SJCRH30 (cell line): ENCODE measurements at regions not wholly inside any gene's neighbourhood (a gene's known extent, or its start where the extent isn't known, plus 50 kb on each side); places are given as distances from the start of the nearest gene placed in this dataset.

Experiments used
- DNase-seq, 2 experiments: peaks; one replicate each; pipeline ENCODE4 v3.0.0-alpha.2; 2015 to 2020
- H3K27ac ChIP-seq: fragments of 250-450 bp; sonication (Bioruptor Pico); 2 replicates; pipeline ENCODE4 v1.5.1; 2020; ENCODE audit warnings: mild to moderate bottlenecking, moderate library complexity
- H3K27me3 ChIP-seq: fragments of 250-450 bp; sonication (Bioruptor Pico); 2 replicates; pipeline ENCODE4 v1.5.1; 2020; ENCODE audit warnings: mild to moderate bottlenecking, moderate library complexity
- H3K36me3 ChIP-seq: fragments of 250-450 bp; sonication (Bioruptor Pico); 2 replicates; pipeline ENCODE4 v1.5.1; 2020; ENCODE audit warnings: mild to moderate bottlenecking, moderate library complexity
- H3K4me1 ChIP-seq: fragments of 250-450 bp; sonication (Bioruptor Pico); 2 replicates; pipeline ENCODE4 v1.5.1; 2020; ENCODE audit warnings: mild to moderate bottlenecking, moderate library complexity
- H3K4me3 ChIP-seq: fragments of 250-450 bp; sonication (Bioruptor Pico); 2 replicates; pipeline ENCODE4 v1.5.1; 2020; ENCODE audit warnings: mild to moderate bottlenecking, moderate library complexity
- H3K9me3 ChIP-seq: fragments of 250-450 bp; sonication (Bioruptor Pico); replicated peaks from 2 replicates; pipeline ENCODE4 v1.5.1; 2020; ENCODE audit warnings: mild to moderate bottlenecking, moderate library complexity

GRCh38 chr20:39292193-39292736, 330.1 kb downstream of the DHX35 start:
- DNase-seq = no peak
- Histone ChIP-seq H3K9me3 (no peaks in the 10 kb centered on the region), H3K36me3 (no peaks in the 10 kb centered on the region), H3K27me3 (0 out of 2 replicates have a peak, but pooled peaks cover 5% of the 10 kb centered on the region), H3K4me1 (no peaks in the 10 kb centered on the region), H3K4me3 (no peak overlapping the region), H3K27ac (no peak overlapping the region)

DNA sequence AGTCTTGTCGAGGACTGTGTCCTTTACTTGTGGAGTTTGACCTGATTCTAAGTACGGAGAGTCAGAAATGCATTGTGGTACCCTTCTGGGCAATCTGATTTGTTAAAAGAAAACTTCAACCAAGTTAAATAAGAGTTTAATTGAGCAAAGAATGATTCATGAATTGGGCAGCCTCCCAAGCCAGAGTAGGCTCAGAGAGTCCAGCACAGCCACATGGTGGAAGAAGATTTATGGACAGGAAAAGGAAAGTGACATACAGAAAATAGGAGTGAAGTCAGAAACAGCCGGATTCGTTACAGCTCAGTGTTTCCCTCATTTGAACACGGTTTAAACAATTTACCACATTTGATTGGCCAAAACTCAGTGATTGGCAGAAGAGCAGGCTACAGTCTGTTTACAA, 329.2 kb downstream of the DHX35 start:
- no peak overlapping the region for H3K4me3 ChIP-seq
- 0 out of 2 replicates have a peak, but pooled peaks cover 5% of the 10 kb centered on the region for H3K27me3 ChIP-seq
- H3K9me3 ChIP-seq = no peaks in the 10 kb centered on the region
- no peak overlapping the region for H3K27ac ChIP-seq
- no peaks in the 10 kb centered on the region for H3K36me3 ChIP-seq
- no peaks in the 10 kb centered on the region for H3K4me1 ChIP-seq
- no peak for DNase-seq

DNA sequence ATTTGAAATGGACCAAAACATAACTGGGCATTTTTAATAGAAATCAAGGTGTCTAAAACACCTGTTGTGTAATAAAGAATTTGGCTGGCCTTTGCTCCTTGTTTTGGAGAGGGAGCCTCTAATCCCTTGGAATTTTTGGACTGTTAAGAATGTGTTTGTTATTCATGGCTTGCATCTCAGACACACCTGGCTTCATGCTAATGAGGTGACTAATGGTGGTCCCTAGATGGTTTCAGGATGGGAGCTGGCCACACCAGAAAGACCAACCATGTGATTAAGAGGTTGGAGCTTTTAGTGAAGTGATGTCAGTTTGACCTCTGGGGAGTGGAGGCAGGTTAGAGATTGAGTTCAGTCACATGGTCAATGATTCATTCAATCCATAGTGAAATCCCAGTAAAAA, 328.4 kb downstream of the DHX35 start:
- Histone ChIP-seq H3K9me3 (no peaks in the 10 kb centered on the region), H3K27ac (no peak overlapping the region), H3K4me1 (no peaks in the 10 kb centered on the region), H3K4me3 (no peak overlapping the region), H3K27me3 (peaks cover 5% of the 10 kb centered on the region; the same call in 1 of the 2 replicates), H3K36me3 (no peaks in the 10 kb centered on the region)
- DNase-seq = no peak

- no peak overlapping the region for H3K4me3 ChIP-seq
- H3K4me1 ChIP-seq = no peaks in the 10 kb centered on the region
- H3K36me3 ChIP-seq = no peaks in the 10 kb centered on the region
- no peak overlapping the region for H3K27ac ChIP-seq
- no peak for DNase-seq
- H3K9me3 ChIP-seq = no peaks in the 10 kb centered on the region
- H3K27me3 ChIP-seq = peaks cover 5% of the 10 kb centered on the region; the same call in 1 of the 2 replicates
Measured at GRCh38 chr20:39289831-39290230, 327.7 kb downstream of the DHX35 start.

DNA sequence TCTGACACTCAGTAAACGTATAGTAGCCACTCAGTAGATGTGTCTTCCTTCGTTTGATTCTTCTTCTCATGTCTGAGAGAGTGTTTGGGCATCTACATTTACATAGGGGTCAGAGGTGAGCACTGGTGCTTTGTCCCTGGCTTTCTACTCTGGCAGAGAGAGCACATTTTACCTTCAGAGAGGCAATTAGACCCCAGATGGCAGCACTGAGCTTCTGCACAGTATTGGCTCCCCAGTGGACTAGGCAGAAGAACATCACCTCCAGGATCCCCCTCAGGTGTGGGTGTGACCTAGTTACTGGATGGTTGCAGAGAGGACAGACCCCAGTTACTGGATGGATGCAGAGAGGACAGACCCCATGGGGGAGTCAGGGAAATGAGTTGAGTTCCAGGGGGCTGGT, 327.2 kb downstream of the DHX35 start:
- H3K27ac ChIP-seq = no peak overlapping the region
- no peaks in the 10 kb centered on the region for H3K36me3 ChIP-seq
- H3K27me3 ChIP-seq = peaks cover 5% of the 10 kb centered on the region; the same call in 1 of the 2 replicates
- H3K9me3 ChIP-seq = no peaks in the 10 kb centered on the region
- H3K4me3 ChIP-seq = no peak overlapping the region
- no peaks in the 10 kb centered on the region for H3K4me1 ChIP-seq
- peak in 1 of 2 experiments; percentile 30 for DNase-seq

GRCh38 chr20:39283464-39283863, 321.3 kb downstream of the DHX35 start:
- DNase-seq = no peak
- Histone ChIP-seq H3K27me3 (no peaks in the 10 kb centered on the region; the same call in none of the 2 replicates), H3K36me3 (no peaks in the 10 kb centered on the region), H3K27ac (no peak overlapping the region), H3K9me3 (no peaks in the 10 kb centered on the region), H3K4me1 (no peaks in the 10 kb centered on the region), H3K4me3 (no peak overlapping the region)

DNA sequence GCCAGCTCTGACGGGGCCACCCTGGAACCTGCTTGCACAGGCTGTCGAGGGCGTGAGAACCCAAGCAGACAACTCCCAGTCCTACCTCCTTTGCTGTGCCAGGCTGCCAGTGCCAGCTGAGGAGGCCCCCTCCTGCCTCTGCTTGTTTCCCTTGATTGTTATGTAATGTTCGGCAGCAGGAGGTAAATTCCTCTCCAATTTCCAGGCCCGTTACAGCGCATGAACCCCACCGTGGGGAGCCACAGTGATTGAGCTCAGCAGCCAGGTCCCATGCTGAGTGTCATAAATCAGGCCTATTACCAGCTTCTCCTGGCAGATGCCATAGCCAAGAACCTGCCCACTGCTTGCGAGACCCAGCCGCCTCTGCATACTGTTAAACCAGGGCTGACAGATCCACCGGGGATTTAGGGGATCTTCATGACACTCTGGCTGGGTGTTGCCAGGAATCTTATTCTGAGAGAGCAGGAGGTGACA, 320.5 kb downstream of the DHX35 start:
- Histone ChIP-seq H3K4me3 (no peak overlapping the region), H3K4me1 (no peaks in the 10 kb centered on the region), H3K36me3 (no peaks in the 10 kb centered on the region), H3K27me3 (no peaks in the 10 kb centered on the region; the same call in none of the 2 replicates), H3K9me3 (no peaks in the 10 kb centered on the region), H3K27ac (no peak overlapping the region)
- DNase-seq = no peak

GRCh38 chr20:39280875-39281274, 318.7 kb downstream of the DHX35 start:
- no peak for DNase-seq
- H3K4me1 ChIP-seq = no peaks in the 10 kb centered on the region
- H3K9me3 ChIP-seq = no peaks in the 10 kb centered on the region
- H3K36me3 ChIP-seq = no peaks in the 10 kb centered on the region
- H3K27me3 ChIP-seq = peaks cover 2% of the 10 kb centered on the region
- H3K27ac ChIP-seq = no peak overlapping the region
- H3K4me3 ChIP-seq = no peak overlapping the region

- no peak for DNase-seq
- Histone ChIP-seq H3K36me3 (no peaks in the 10 kb centered on the region), H3K4me3 (no peak overlapping the region), H3K9me3 (no peaks in the 10 kb centered on the region), H3K27me3 (peaks cover 9% of the 10 kb centered on the region), H3K4me1 (no peaks in the 10 kb centered on the region), H3K27ac (no peak overlapping the region)
Measured at GRCh38 chr20:39278230-39278788, 316.2 kb downstream of the DHX35 start.

- Histone ChIP-seq H3K27me3 (peaks cover 14% of the 10 kb centered on the region), H3K4me1 (no peaks in the 10 kb centered on the region), H3K9me3 (no peaks in the 10 kb centered on the region), H3K27ac (no peak overlapping the region), H3K36me3 (no peaks in the 10 kb centered on the region), H3K4me3 (no peak overlapping the region)
- DNase-seq = no peak
Measured at GRCh38 chr20:39277185-39277584, 315.0 kb downstream of the DHX35 start.

- peaks cover 20% of the 10 kb centered on the region for H3K27me3 ChIP-seq
- H3K4me3 ChIP-seq = no peak overlapping the region
- no peak overlapping the region for H3K27ac ChIP-seq
- H3K36me3 ChIP-seq = no peaks in the 10 kb centered on the region
- DNase-seq = no peak
- H3K9me3 ChIP-seq = no peaks in the 10 kb centered on the region
- no peaks in the 10 kb centered on the region for H3K4me1 ChIP-seq
Measured at GRCh38 chr20:39270837-39271604, 308.9 kb downstream of the DHX35 start.

DNA sequence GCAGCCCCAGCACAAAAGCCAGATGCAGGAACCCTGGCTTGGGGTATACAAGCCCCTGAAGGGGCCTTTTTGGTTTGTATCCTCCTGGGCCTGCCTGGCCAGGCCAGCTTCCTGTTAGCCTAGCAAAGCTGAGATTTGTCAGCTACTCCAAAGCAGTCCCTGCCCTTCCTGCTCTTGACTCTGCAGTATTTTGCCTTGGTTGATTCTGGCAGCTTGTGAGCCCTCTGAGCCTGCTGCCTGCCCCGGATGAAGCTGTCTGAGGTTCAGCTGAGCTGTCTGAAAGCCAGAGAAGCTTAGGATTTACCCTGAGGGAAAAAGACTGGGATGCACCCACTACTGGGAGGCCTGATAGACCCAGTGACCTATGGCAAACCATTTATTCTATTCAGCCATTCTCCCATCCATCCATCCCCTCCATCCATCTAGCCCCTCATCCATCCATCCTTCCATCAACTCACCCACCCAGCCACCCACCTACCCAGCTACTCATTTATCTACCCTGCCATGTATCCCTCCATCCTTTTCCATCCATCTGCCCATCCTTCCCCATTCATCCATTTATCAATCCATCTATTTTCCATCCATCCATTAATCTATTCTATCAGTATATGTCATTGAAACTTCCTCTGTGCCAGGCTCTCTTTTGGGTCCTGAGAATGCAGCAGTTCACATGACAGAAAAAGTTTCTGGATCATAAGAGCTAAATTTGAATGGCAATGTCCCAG, 307.5 kb downstream of the DHX35 start:
- no peak overlapping the region for H3K27ac ChIP-seq
- DNase-seq = no peak
- H3K36me3 ChIP-seq = no peaks in the 10 kb centered on the region
- peaks cover 14% of the 10 kb centered on the region for H3K27me3 ChIP-seq
- no peaks in the 10 kb centered on the region for H3K9me3 ChIP-seq
- no peak overlapping the region for H3K4me3 ChIP-seq
- no peaks in the 10 kb centered on the region for H3K4me1 ChIP-seq

DNA sequence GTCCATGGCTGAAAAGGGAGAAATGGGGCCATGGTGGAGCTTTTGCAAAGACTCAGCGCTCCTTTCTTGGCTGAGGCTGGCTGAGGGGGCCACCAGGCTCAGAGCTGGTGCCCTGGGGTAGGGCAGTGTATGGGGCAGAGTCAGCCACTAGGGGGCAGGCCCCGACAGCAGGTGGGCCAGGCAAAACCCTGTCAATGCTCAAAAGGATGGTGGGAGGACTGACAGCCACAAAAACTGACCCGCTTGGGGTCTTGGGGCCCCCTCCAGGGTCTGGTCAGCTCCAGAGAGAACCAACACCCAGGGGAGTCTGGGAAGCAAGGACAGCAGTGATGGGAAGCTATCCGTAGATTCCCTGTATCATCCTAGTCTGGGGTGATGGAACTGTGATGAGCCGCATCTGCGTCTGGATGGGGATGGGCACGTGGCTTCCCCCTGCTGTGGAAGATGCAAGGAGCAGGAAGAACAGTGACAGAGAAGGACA, 306.9 kb downstream of the DHX35 start:
- DNase-seq = peak; percentile 57 to 72

GRCh38 chr20:39268491-39268951, 306.4 kb downstream of the DHX35 start:
- DNase-seq = no peak
- Histone ChIP-seq H3K4me3 (no peak overlapping the region), H3K27me3 (peaks cover 13% of the 10 kb centered on the region), H3K9me3 (no peaks in the 10 kb centered on the region), H3K36me3 (no peaks in the 10 kb centered on the region), H3K4me1 (no peaks in the 10 kb centered on the region), H3K27ac (no peak overlapping the region)

More for the DNA sequence above, 306.9 kb downstream of the DHX35 start:
- H3K27ac ChIP-seq = no peak overlapping the region
- no peak overlapping the region for H3K4me3 ChIP-seq
- no peaks in the 10 kb centered on the region for H3K4me1 ChIP-seq
- H3K36me3 ChIP-seq = no peaks in the 10 kb centered on the region
- H3K9me3 ChIP-seq = no peaks in the 10 kb centered on the region
- peaks cover 13% of the 10 kb centered on the region for H3K27me3 ChIP-seq
